ENCODE measurements at regions not wholly inside any gene's neighbourhood (a gene's known extent, or its start where the extent isn't known, plus 50 kb on each side); places are given as distances from the start of the nearest gene placed in this dataset.
A peak's percentile ranks its signal among the peaks of the same experiment; 100 is the strongest.

DNA sequence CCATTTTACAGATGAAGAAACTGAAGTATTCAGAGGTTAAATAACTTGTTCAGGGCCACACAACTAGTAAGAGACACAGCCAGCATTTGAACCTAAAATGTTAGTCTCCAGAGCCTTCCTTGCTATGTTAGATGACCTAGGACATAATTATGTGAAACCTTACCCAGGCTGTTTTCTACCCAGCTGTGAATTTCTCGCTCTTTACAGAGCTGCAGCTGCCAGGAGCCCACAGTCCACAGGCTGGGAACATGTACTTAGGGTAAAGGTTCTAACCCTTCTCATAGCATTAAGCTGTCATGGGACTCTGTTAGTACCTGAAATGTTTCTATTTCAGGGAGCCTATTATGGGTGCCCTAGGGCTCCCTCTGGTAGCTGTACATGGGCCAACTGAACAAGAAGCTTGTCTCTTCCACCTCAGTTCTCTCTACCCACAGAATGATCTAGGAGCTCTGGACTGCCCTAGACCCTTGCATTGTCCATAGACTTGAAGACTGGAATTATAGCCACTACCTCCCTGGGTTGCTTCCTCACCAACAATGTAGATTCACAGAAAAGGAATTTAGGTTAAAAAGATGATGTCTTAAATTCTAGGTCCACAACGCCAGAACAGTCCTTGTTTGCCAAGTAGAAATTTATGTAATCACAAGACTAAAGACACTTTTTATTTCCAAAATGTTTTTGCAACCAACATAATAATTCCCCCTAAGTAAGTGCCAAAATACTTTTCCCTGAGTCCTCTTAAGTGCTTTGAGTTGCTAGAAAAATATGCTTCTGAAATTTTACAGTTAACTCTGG, 262.9 kb downstream of the PIK3R1 start:
- no peak overlapping the region for H3K4me3 ChIP-seq (ENCODE audit: low read depth, low read length)
- TF ChIP-seq, protein P1, sequence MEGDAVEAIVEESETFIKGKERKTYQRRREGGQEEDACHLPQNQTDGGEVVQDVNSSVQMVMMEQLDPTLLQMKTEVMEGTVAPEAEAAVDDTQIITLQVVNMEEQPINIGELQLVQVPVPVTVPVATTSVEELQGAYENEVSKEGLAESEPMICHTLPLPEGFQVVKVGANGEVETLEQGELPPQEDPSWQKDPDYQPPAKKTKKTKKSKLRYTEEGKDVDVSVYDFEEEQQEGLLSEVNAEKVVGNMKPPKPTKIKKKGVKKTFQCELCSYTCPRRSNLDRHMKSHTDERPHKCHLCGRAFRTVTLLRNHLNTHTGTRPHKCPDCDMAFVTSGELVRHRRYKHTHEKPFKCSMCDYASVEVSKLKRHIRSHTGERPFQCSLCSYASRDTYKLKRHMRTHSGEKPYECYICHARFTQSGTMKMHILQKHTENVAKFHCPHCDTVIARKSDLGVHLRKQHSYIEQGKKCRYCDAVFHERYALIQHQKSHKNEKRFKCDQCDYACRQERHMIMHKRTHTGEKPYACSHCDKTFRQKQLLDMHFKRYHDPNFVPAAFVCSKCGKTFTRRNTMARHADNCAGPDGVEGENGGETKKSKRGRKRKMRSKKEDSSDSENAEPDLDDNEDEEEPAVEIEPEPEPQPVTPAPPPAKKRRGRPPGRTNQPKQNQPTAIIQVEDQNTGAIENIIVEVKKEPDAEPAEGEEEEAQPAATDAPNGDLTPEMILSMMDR (IDR thresholded peaks at IDR 0.05; ENCODE audit: insufficient read depth, low read length), result no peak
- peak; percentile 78 for DNase-seq (ENCODE audit: low read depth)

- TF ChIP-seq, protein P1 (IDR thresholded peaks at IDR 0.05; ENCODE audit: insufficient read depth, low read length), result no peak
- H3K4me3 ChIP-seq (ENCODE audit: low read depth, low read length), result no peak overlapping the region
- no peak for DNase-seq (ENCODE audit: low read depth)
These were observed 264.0 kb downstream of the PIK3R1 start for GRCh38 chr5:68479524-68479923.

DNA sequence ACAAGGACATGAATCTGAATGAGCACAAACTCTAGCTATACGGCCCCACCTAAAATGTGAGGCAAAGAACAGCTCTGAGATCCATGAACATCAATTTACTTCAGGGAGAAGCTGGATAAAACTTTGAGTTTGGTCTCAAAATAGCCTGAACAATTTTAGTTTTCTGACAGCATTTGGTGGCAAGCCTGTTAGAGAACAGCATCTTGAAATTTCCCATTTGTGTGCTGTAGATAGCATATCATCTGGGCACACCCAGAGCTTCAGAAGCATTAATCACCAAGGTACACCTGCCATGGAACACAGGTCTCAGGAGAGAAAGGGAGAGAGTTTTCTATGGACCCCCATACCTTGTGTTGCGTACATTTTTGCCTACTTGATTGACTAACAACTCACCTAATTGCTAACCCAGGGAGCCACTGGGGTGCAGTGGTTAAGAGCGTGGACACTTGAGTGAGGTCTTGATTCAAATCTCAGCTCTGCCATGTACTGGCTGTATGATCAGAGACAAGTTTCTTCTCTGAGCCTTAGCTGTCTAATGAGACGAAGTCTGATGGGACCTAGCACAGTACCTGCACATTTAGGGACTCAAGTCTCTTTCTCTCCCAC, 264.9 kb downstream of the PIK3R1 start:
- DNase-seq (ENCODE audit: low read depth), result no peak
- TF ChIP-seq, protein P1 (IDR thresholded peaks at IDR 0.05; ENCODE audit: insufficient read depth, low read length), result no peak
- H3K4me3 ChIP-seq (ENCODE audit: low read depth, low read length), result no peak overlapping the region

DNA sequence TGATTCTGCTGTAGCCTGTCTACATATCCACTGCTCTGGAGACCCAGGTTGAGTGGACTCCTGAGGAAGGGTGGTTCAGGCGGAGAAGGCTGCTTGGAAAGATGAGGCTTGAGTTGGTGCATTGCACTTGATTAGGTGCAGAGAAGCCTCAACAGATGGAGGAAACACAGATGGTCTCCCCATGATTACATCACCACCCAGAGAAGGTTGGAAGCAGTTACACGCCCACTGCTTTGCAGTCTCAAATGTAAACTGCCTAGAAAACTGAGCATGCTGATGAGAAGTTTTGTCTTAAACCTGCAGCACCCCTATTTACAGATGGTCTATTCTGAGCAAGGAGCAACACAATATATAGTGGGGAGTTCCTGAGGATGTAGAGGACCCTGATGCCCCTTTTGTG, 266.6 kb downstream of the PIK3R1 start:
- TF ChIP-seq, protein P1 (IDR thresholded peaks at IDR 0.05; ENCODE audit: insufficient read depth, low read length), result no peak
- no peak overlapping the region for H3K4me3 ChIP-seq (ENCODE audit: low read depth, low read length)
- DNase-seq (ENCODE audit: low read depth), result no peak

DNA sequence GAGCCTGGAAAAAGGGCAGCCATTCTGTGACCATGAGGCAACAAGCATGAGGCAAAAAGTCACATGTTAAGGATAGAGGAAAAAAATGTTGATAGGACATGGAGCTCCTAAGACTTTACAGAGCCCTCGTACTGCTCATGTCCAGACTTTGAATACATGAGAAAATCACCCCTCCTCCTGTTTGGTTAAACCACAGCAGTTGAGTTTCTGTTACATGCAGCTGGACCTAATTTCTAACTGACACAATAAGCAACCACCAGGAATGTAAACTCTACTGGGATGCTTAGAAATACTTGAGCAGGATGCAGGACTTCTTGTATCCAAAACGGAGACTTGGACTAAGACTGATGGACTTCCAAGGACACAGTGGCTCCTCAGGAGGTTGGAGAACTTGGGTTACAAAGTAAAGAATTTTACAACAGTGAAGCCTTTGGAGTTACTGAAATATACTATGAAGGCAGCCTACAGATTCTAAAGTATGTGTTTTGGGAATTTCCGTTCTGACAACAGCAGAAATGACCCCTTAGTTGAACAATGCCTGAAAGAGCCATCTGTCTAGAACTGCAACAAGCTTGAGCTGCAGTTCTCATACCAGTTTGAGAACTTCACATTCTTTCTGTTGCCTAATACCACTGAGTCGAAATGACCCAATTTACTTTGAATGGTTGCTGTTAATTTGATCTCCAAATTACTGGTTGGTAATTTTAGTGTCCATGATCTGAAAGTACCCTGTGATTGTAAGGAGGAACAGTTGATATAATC, 268.9 kb downstream of the PIK3R1 start:
- peak; percentile 42 for DNase-seq (ENCODE audit: low read depth)
- TF ChIP-seq, protein P1 (IDR thresholded peaks at IDR 0.05; ENCODE audit: insufficient read depth, low read length), result no peak
- H3K4me3 ChIP-seq (ENCODE audit: low read depth, low read length), result no peak overlapping the region

GRCh38 chr5:68489556-68489955, 274.0 kb downstream of the PIK3R1 start:
- TF ChIP-seq, protein P1 (IDR thresholded peaks at IDR 0.05; ENCODE audit: insufficient read depth, low read length), result no peak
- DNase-seq (ENCODE audit: low read depth), result no peak
- H3K4me3 ChIP-seq (ENCODE audit: low read depth, low read length), result no peak overlapping the region

Measured in fibroblast of the aortic adventitia (primary cell).